ENCODE measurements at regions not wholly inside any gene's neighbourhood (a gene's known extent, or its start where the extent isn't known, plus 50 kb on each side); places are given as distances from the start of the nearest gene placed in this dataset.
"Not testable (repeated sequence)": the region's sequence is repeated elsewhere in the genome, so short reads cannot be mapped to it uniquely, and the experiment has no call there.

- not testable (repeated sequence) for H3K4me2 ChIP-seq (ENCODE audit: extremely low read depth, insufficient read depth, low read length); H3K9me3 ChIP-seq (ENCODE audit: control insufficient read depth, insufficient read depth, low read depth, low read length); H3K27ac ChIP-seq (ENCODE audit: insufficient read depth, low read length); DNase-seq (ENCODE audit: low read depth in 2 of 2); H4K20me1 ChIP-seq (ENCODE audit: control insufficient read depth, extremely low read depth, insufficient read depth, low read length); H3K79me2 ChIP-seq (ENCODE audit: control insufficient read depth, insufficient read depth, low read length); H3K27me3 ChIP-seq (ENCODE audit: control insufficient read depth, insufficient read depth, low read length); H3K4me3 ChIP-seq (replicated peaks in 1 of 4; ENCODE audit: control extremely low read depth in 1 of 4, insufficient read depth in 1 of 4, low read depth in 3 of 4, low read length in 4 of 4); H2AFZ ChIP-seq (ENCODE audit: low read length); H3K4me1 ChIP-seq (ENCODE audit: control insufficient read depth, extremely low read depth, insufficient read depth, low read length); H3K9ac ChIP-seq (ENCODE audit: insufficient read depth, low read length); H3K36me3 ChIP-seq (ENCODE audit: control insufficient read depth, insufficient read depth, low read length)
Observed at GRCh38 chr16:5207862-5208498, 110.4 kb upstream of the EEF2KMT start.

DNA sequence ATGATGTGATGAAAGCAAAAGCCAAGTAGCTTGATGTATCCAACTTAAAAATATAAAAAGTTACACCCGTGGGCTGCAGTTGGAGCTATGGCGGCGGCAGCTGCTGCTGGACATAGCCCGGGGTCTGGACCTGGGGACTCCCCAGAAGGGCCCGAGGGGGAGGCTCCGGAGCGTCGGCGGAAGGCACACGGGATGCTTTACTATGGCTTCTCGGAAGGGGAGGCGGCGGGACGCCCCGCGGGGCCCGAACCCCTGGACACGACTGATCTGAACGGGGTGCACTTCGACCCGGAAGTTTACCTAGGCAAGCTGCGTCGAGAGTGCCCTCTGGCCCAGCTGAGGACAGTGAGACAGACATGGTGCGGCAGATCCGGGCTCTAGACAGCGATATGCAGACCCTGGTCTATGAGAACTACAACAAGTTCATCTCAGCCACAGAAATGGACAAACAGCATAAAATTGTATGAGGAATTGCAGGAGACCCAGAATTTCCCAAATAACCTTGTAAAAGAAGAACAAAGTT lies 109.5 kb upstream of the EEF2KMT start:
- Histone ChIP-seq H3K9me3 (ENCODE audit: control insufficient read depth, insufficient read depth, low read depth, low read length) (no peaks in the 10 kb centered on the region), H3K79me2 (ENCODE audit: control insufficient read depth, insufficient read depth, low read length) (no peaks in the 10 kb centered on the region), H4K20me1 (ENCODE audit: control insufficient read depth, extremely low read depth, insufficient read depth, low read length) (no peaks in the 10 kb centered on the region), H3K4me2 (ENCODE audit: extremely low read depth, insufficient read depth, low read length) (no peak overlapping the region), H3K9ac (ENCODE audit: insufficient read depth, low read length) (no peak overlapping the region), H2AFZ (ENCODE audit: low read length) (no peak overlapping the region), H3K27me3 (ENCODE audit: control insufficient read depth, insufficient read depth, low read length) (no peaks in the 10 kb centered on the region), H3K36me3 (ENCODE audit: control insufficient read depth, insufficient read depth, low read length) (no peaks in the 10 kb centered on the region), H3K4me1 (ENCODE audit: control insufficient read depth, extremely low read depth, insufficient read depth, low read length) (no peaks in the 10 kb centered on the region), H3K4me3 (replicated peaks in 1 of 4; ENCODE audit: control extremely low read depth in 1 of 4, insufficient read depth in 1 of 4, low read depth in 3 of 4, low read length in 4 of 4) (no peak overlapping the region), H3K27ac (ENCODE audit: insufficient read depth, low read length) (no peak overlapping the region)
- no peak for TF ChIP-seq EZH2 (IDR thresholded peaks at IDR 0.05; ENCODE audit: low read length, missing control alignments)
- TF ChIP-seq, protein P1, sequence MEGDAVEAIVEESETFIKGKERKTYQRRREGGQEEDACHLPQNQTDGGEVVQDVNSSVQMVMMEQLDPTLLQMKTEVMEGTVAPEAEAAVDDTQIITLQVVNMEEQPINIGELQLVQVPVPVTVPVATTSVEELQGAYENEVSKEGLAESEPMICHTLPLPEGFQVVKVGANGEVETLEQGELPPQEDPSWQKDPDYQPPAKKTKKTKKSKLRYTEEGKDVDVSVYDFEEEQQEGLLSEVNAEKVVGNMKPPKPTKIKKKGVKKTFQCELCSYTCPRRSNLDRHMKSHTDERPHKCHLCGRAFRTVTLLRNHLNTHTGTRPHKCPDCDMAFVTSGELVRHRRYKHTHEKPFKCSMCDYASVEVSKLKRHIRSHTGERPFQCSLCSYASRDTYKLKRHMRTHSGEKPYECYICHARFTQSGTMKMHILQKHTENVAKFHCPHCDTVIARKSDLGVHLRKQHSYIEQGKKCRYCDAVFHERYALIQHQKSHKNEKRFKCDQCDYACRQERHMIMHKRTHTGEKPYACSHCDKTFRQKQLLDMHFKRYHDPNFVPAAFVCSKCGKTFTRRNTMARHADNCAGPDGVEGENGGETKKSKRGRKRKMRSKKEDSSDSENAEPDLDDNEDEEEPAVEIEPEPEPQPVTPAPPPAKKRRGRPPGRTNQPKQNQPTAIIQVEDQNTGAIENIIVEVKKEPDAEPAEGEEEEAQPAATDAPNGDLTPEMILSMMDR (conservative IDR thresholded peaks at IDR 0.05 in 1 of 2, IDR thresholded peaks at IDR 0.05 in 1 of 2; ENCODE audit: low read depth in 1 of 2, low read length in 2 of 2): no peak
- no peak for DNase-seq (ENCODE audit: low read depth in 2 of 2)

DNA sequence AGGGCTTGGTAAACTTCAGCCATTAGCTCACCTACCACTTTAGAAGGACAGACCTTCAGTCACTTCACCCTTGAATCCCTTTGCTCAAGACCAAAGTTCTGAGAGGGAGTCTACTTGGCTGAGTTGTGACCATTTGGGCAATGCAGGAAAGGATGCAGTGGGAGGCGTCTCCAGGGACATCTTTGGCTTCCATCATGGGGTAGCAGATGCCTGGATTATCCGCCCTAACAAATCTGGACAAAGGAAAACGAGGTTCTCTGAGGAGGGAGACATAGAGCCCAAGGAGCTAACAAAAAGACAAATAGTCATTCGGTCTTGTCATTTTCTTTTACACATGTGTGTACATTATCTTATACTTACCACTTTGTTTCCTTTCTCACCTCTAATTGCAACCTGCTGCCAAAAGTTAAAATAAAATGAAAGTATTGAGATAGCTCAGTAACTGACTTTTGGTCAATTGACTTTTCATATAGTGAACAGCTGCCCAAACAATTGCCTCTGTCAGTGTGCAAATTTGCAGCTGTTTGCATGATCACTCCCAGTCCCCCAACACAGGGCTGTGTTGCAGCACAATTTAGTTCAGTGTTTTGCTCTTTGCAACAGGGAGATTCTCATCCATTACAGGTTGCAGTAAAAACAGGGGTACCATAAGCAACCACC lies 108.9 kb upstream of the EEF2KMT start:
- no peak for TF ChIP-seq EZH2 (IDR thresholded peaks at IDR 0.05; ENCODE audit: low read length, missing control alignments)
- TF ChIP-seq, protein P1 (conservative IDR thresholded peaks at IDR 0.05 in 1 of 2, IDR thresholded peaks at IDR 0.05 in 1 of 2; ENCODE audit: low read depth in 1 of 2, low read length in 2 of 2): no peak
- H3K4me3 ChIP-seq (replicated peaks in 1 of 4; ENCODE audit: control extremely low read depth in 1 of 4, insufficient read depth in 1 of 4, low read depth in 3 of 4, low read length in 4 of 4): no peak overlapping the region
- no peak overlapping the region for H3K4me2 ChIP-seq (ENCODE audit: extremely low read depth, insufficient read depth, low read length)
- H3K9me3 ChIP-seq (ENCODE audit: control insufficient read depth, insufficient read depth, low read depth, low read length): no peaks in the 10 kb centered on the region
- H3K27ac ChIP-seq (ENCODE audit: insufficient read depth, low read length): no peak overlapping the region
- H2AFZ ChIP-seq (ENCODE audit: low read length): no peak overlapping the region
- H3K79me2 ChIP-seq (ENCODE audit: control insufficient read depth, insufficient read depth, low read length): no peaks in the 10 kb centered on the region
- no peaks in the 10 kb centered on the region for H3K4me1 ChIP-seq (ENCODE audit: control insufficient read depth, extremely low read depth, insufficient read depth, low read length)
- H3K9ac ChIP-seq (ENCODE audit: insufficient read depth, low read length): no peak overlapping the region
- no peaks in the 10 kb centered on the region for H3K36me3 ChIP-seq (ENCODE audit: control insufficient read depth, insufficient read depth, low read length)
- H3K27me3 ChIP-seq (ENCODE audit: control insufficient read depth, insufficient read depth, low read length): no peaks in the 10 kb centered on the region
- no peaks in the 10 kb centered on the region for H4K20me1 ChIP-seq (ENCODE audit: control insufficient read depth, extremely low read depth, insufficient read depth, low read length)
- DNase-seq (ENCODE audit: low read depth in 2 of 2): no peak

All from fibroblast of lung (primary cell).